Body of pancreas (tissue), 4 donors: ENCODE measurements at regions not wholly inside any gene's neighbourhood (a gene's known extent, or its start where the extent isn't known, plus 50 kb on each side); places are given as distances from the start of the nearest gene placed in this dataset.

Source experiments
- CTCF ChIP-seq, 7 experiments: fragments of 450-650 bp in 4 of 7; fragments of 200-600 bp in 3 of 7; sonication (generic) in 3 of 7; IDR thresholded peaks; one replicate each; pipeline ENCODE4 v1.5.1; 2016 to 2019; ENCODE audit warnings: antibody characterized with exemption in 7 of 7
- POLR2A ChIP-seq, 3 donors: fragments of 450-650 bp; IDR thresholded peaks; one replicate each; pipeline ENCODE4 v1.6.1; 2016; ENCODE audit warnings: antibody characterized with exemption in 3 of 3, mild to moderate bottlenecking in 2 of 3

DNA sequence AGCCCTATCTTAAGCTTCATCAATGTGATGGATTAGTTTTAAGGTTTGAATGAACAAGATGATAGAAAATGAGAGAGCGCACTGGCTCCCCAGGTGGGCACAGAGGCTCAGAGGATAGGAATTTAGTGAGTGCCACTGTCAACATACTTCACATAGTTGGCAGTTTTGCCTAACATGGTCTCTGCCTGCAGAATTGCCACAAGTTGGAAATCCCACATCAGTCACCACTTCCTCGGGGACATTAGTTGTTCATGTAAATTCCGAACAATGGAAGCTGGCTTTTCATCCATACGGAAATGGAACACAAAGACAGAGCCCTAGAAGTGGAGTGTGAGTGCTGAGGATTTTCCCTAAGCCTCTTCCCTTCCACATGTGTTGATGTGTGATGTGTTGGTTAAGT, 123.9 kb upstream of the PHACTR1 start:
- TF ChIP-seq CTCF (IDR thresholded peaks at IDR 0.05): no peak
- no peak for TF ChIP-seq POLR2A (IDR thresholded peaks at IDR 0.05)
